ENCODE measurements at regions not wholly inside any gene's neighbourhood (a gene's known extent, or its start where the extent isn't known, plus 50 kb on each side); places are given as distances from the start of the nearest gene placed in this dataset.

- no peak for FAIRE-seq
- DNase-seq (ENCODE audit: low read depth, low spot score) = no peak
- Histone ChIP-seq H3K79me2 (ENCODE audit: control insufficient read depth, insufficient read depth, low read length) (no peaks in the 10 kb centered on the region), H2AFZ (ENCODE audit: low read depth, low read length) (no peak overlapping the region), H3K4me1 (ENCODE audit: control insufficient read depth, extremely low read depth, insufficient read depth, low read length) (no peaks in the 10 kb centered on the region), H4K20me1 (replicated peaks; ENCODE audit: control insufficient read depth, extremely low read depth, insufficient read depth, low read length) (no peaks in the 10 kb centered on the region), H3K9me3 (replicated peaks; ENCODE audit: control insufficient read depth, insufficient read depth, low read length) (no peaks in the 10 kb centered on the region), H3K4me3 (replicated peaks in 1 of 3; ENCODE audit: insufficient read depth in 1 of 3, low read depth in 1 of 3, low read length in 3 of 3) (no peak overlapping the region), H3K36me3 (ENCODE audit: control insufficient read depth in 2 of 2, extremely low read depth in 1 of 2, insufficient read depth in 2 of 2, low read length in 2 of 2) (no peaks in the 10 kb centered on the region), H3K27ac (ENCODE audit: insufficient read depth, low read depth, low read length) (no peak overlapping the region), H3K27me3 (ENCODE audit: control insufficient read depth in 2 of 2, insufficient read depth in 2 of 2, low read length in 2 of 2) (no peaks in the 10 kb centered on the region), H3K9ac (replicated peaks; ENCODE audit: extremely low read depth, insufficient read depth, low read length) (no peak overlapping the region), H3K9me1 (replicated peaks; ENCODE audit: control insufficient read depth, extremely low read depth, insufficient read depth, low read length) (no peaks in the 10 kb centered on the region), H3K4me2 (ENCODE audit: insufficient read depth, low read length) (no peak overlapping the region)
- dilution Hi-C loops (cut with MboI; ENCODE audit: extremely low pct_ligation_motif_present, low sequenced_read_pairs) = no loop called here
- BruUV-seq (replicated peaks) = no TSS peak
- POLR2A ChIA-PET = no interaction called here
- CTCF ChIA-PET = no interaction called here
- TF ChIP-seq JUN (IDR thresholded peaks at IDR 0.05; ENCODE audit: borderline replicate concordance, insufficient read depth, insufficient read length, low read depth) (no peak), POLR2A (IDR thresholded peaks at IDR 0.05; ENCODE audit: low read depth, low read length) (no peak), EZH2 (IDR thresholded peaks at IDR 0.05; ENCODE audit: borderline replicate concordance, low read depth, low read length, severe bottlenecking) (no peak), POLR2AphosphoS5 (IDR thresholded peaks at IDR 0.05; ENCODE audit: insufficient read depth, low read depth, low read length) (no peak), MAX (IDR thresholded peaks at IDR 0.05; ENCODE audit: insufficient read depth, insufficient read length) (no peak), MYC (IDR thresholded peaks at IDR 0.05; ENCODE audit: low read depth, low read length) (no peak), GATA2 (IDR thresholded peaks at IDR 0.05; ENCODE audit: insufficient read depth, insufficient read length, low read depth, low read length) (no peak), FOS (IDR thresholded peaks at IDR 0.05; ENCODE audit: borderline replicate concordance, insufficient read depth, low read length) (no peak), CTCF (IDR thresholded peaks at IDR 0.05; ENCODE audit: extremely low read depth in 1 of 2, insufficient read depth in 1 of 2, low read depth in 1 of 2, low read length in 2 of 2) (no peak)
- intact Hi-C loops (cut with micrococcal nuclease) = no loop called here
Observed at GRCh38 chr3:182487611-182488010, 305.7 kb upstream of the ATP11B start.
